ENCODE measurements at regions not wholly inside any gene's neighbourhood (a gene's known extent, or its start where the extent isn't known, plus 50 kb on each side); places are given as distances from the start of the nearest gene placed in this dataset.

DNA sequence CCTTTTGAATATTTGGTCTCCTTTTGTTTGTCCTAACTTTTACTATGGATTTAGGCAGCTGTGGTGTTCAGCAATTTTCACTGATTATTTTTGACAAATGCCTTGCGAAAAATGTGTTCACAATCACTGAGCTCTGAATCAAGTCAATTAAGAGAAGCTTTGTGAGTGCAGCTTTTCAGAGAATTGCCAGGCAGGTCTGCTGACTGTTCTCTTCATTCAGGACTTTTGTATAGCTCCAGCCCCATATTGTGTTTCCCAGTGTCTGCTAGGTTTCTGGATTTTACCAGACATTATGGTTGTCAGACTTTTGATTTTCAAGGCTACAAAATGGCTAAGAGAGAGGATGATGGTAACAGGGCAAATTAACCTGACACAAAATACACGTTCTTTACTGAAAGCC, 1055.9 kb downstream of the CDH18 start:
- TF ChIP-seq, protein P1, sequence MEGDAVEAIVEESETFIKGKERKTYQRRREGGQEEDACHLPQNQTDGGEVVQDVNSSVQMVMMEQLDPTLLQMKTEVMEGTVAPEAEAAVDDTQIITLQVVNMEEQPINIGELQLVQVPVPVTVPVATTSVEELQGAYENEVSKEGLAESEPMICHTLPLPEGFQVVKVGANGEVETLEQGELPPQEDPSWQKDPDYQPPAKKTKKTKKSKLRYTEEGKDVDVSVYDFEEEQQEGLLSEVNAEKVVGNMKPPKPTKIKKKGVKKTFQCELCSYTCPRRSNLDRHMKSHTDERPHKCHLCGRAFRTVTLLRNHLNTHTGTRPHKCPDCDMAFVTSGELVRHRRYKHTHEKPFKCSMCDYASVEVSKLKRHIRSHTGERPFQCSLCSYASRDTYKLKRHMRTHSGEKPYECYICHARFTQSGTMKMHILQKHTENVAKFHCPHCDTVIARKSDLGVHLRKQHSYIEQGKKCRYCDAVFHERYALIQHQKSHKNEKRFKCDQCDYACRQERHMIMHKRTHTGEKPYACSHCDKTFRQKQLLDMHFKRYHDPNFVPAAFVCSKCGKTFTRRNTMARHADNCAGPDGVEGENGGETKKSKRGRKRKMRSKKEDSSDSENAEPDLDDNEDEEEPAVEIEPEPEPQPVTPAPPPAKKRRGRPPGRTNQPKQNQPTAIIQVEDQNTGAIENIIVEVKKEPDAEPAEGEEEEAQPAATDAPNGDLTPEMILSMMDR (IDR thresholded peaks at IDR 0.05; ENCODE audit: borderline replicate concordance, extremely low read depth, low read length, poor library complexity, severe bottlenecking): no peak
- TF ChIP-seq EZH2 (IDR thresholded peaks at IDR 0.05; ENCODE audit: borderline replicate concordance, low read depth, low read length, severe bottlenecking): no peak

Data from DND-41 (cell line).